ENCODE measurements at regions not wholly inside any gene's neighbourhood (a gene's known extent, or its start where the extent isn't known, plus 50 kb on each side); places are given as distances from the start of the nearest gene placed in this dataset.
"Not testable (repeated sequence)": the region's sequence is repeated elsewhere in the genome, so short reads cannot be mapped to it uniquely, and the experiment has no call there.

DNA sequence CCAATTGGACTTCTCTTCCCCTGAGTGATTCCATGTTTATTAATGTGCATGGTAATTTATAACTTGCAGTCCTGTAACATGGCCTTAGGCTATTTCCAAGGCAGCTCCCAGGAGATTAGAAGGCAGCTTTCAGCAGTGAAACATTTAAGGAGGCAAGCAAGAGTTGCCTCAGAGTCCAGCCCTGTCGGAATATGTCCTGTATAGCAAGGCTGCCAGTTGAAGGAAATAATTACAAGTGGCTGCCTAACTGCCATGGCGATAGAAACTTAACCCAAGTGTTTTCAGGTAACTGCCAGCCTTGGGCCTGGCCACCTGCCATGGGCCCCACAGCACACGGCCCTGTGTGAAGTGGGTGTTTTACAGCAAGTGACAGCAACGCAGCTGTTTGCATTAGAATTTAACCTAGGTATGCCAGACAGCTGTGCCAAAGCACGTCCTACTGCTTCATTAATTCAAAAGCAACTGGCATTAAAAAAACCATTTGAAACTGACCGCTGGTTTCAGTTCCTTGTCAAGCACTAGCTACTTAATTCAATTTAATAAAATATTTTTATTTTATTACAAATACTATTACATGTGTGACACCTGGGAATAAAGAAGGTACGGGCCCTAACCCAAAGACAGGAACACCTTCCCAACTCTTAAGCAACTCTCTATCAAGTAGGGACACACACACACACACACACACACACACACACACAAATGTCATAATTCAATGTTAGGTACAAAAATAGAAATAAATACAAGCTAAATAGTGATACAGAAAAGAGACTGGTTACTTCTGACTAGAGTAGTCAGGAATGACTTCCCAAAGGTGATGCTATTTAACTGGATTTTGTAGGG, 151.8 kb upstream of the HEY2 start:
- no peak for DNase-seq

DNA sequence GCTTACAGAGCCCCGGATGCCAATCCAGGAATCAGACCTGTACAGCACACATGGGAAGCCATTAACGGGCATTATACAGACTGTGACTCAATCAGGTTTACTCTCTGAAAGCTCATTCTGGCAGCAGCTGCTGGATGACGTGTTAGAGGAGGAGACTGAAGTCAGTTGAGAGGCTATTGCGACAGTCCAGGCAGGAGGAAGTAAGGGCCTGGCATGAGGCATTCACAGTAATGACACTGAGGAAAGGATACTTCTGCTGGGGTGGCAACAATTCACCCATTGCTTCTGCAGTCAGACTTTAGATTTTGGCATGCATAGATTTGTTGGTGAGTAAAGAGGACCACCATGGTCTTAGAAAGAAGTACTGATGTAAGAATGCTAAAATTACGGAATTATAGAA, 151.0 kb upstream of the HEY2 start:
- DNase-seq, result peak; percentile 83 to 92 (median 90)

DNA sequence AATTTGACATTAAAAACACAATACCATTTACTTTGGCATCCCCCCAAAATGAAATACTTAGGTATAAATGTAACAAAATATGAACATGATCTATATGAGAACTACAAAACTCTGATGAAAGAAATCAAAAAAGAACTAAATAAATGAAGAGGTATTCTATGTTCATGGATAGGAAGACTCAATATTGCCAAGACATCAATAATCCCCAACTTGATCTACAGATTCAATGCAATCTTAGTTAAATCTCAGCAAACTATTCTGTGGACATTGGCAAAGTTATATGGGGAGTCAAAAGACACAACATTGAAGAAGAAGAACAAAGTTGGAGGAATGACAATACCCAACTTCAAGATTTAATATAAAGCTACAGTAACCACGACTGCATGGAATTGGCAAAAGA, 145.2 kb upstream of the HEY2 start:
- DNase-seq, result no peak

DNA sequence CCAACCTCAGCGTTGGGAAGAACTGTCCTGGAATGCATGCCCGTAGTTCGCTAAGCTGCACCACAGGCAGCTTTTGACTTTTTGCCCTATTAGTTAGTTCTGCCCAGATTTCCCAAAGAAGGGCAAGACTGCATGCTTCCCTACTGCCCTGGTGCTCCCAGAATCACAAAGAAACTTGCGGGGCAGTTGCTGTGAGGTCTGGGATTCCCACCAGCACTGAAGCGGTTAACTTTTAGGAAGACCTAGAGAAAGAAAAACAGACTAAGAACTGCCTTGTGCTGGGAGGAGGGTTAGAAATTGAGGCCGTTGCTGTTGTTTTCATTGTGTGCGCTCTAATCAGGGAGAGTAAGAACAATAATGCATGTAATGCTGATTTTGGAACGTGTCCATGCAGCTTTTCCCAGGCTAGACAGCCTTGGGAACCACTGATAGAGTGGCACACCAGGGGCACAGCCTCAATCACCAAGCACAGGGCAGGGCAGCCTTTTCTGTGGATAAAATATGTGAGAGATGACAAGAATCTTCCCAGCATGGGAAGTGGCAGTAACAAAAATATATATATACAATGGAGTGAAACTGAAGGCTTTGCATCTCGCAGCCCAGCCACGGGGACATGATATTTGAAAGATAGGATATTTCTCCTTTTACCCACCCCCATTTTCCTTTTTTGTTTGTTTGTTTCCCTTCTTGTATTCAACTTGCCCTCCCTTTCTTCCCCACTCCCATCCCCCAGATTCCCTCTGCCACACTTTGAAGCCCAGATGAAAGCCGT, 137.7 kb upstream of the HEY2 start:
- DNase-seq, result no peak

DNA sequence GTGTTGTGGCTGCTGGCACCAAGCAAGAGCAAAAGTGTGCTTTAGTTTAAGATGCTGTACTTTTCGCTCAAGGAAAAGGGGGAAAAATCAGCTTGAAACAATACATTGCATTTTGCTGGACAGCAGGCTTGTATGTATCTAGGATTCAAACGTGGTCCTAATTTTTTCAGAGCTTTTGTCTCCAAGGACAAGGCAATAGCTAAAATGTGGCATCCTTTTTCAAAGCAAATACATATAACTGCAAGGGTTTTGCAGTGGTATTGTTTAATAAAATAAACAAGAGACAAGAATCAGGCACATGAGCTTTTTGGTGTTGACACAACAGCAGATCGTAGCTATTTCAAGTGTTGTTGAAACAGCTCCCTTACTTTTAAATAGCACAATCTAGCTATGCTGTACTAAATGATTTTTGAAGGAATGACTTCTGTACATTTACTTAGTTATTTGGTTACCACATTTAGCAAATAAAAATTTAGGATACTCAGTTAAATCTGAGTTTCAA, 137.0 kb upstream of the HEY2 start:
- DNase-seq, result no peak

DNA sequence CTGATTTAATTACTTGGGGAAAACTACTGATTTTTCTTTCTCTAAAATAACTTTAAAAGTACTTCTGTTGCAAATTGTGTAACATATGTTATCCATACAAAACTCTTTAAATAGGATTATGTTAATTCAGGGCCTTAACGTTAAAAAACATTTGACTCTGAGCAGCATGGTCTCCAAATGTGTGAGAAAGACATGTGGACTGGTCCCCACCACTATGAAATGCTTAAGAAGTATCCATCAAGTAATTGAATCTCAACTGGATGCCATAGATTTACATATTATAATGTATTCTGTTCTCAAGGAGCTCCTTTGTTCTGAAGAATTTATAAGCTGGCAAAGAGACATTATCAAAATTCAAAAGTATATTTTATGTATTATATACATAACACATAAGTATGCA, 130.8 kb upstream of the HEY2 start:
- DNase-seq, result no peak

DNA sequence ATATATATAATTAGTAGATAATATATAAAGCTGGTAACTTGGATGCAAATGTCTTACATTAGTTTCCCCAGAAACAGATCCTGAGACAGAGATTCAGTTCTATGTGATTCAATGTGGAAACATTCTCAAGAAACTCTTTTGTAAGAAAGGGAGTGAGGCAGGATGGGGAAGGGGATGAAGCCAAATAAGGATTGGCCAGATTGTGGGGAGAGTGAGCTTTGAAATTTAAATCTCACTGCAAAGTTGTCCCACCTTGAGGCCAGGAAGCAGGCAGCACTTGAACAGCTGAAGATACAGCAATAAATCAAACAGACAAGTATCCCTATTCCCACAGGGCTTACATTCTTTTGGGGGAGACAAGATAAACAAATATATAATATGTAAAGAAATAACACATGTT, 126.3 kb upstream of the HEY2 start:
- DNase-seq, result no peak

DNA sequence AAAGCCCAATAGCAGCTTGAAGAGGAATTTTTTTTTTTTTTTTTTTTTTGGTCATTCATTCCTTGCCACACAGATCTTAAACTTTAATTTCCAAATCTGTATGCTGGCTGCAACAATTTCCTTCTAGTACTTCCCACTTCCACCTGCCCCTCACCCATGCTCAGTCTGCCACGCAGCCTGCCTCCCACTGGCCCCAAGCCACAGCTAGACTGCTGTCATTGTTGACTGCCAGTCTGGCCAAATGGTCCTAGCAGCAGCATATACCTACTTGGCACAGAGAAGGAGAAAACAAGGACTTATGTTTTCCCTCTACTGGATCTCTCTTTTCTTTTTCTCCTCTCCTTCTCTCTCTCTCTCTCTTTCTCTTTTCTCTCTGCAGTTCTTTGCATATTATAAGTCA, 118.3 kb upstream of the HEY2 start:
- no peak for DNase-seq

DNA sequence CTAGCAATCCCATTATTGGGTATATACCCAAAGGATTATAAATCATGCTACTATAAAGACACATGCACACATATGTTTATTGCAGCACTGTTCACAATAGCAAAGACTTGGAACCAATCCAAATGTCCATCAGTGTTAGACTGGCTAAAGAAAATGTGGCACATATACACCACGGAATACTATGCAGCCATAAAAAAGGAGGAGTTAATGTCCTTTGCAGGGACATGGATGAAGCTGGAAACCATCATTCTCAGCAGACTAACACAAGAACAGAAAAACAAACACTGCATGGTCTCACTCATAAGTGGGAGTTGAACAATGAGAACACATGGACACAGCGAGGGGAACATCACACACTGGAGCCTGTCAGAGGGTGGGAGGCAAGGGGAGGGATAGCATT, 113.4 kb upstream of the HEY2 start:
- DNase-seq, result not testable (repeated sequence)

DNA sequence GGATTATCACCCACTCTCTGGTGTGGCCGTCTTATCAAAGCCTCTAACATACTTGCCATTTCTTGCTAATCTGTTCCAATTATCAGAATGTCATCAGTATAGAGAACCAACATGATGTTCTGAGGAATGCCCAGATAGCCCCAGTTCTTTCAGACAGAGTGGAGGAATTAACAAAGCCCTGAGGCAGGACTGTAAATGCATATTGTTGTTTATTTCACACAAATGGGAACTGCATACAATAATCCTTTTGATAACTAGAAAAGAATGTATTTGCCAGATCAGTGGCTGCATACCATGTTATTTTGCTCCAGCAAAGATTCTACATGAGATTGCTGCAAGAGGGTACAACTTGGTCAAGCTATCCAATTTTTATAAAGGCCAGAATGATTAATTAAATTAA, 112.8 kb upstream of the HEY2 start:
- no peak for DNase-seq

DNA sequence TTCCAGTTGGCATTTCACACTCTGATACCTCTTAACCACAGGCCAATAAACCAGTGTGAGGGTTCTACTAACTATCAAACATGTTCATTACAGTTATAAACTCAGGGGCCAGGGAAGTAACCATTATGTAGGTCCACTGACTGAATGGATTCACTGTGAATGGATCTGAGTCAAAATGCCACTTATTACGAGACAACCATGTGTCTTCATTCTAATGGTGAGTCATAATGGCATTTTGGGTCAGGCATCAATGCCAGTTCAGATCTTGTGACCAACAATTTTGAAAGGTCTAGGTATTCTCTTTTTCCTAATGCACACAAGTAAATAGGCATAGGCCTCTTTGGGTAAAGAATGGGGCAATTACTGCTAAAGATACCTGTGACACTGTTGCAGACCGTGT, 112.2 kb upstream of the HEY2 start:
- DNase-seq, result no peak

DNA sequence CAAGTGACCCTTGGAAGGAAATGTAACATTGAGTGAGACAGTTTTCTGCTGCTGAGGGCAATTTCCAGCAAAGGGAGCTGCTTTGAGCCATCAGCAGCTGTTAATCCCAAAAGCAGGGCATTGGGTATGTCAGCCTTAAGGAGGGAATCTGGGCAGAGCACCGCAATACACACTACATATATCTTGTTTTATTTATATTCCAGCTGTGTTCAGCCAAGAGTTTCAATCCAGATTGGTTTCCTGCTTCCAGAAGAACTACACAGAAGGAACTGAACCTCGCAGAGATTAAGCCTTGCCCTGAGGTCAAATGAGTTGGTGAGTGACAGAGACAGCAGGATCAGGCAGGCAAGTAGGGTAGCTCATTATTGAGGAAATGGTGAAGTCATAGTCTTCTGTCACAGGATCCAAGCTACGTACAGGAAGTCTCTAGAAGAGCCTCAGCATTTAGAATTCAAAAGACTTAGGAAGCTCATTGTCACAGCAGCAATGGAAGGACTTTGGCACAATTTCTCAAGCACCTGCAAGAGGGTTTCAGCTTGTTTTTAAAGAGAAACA, 109.9 kb upstream of the HEY2 start:
- DNase-seq, result no peak

DNA sequence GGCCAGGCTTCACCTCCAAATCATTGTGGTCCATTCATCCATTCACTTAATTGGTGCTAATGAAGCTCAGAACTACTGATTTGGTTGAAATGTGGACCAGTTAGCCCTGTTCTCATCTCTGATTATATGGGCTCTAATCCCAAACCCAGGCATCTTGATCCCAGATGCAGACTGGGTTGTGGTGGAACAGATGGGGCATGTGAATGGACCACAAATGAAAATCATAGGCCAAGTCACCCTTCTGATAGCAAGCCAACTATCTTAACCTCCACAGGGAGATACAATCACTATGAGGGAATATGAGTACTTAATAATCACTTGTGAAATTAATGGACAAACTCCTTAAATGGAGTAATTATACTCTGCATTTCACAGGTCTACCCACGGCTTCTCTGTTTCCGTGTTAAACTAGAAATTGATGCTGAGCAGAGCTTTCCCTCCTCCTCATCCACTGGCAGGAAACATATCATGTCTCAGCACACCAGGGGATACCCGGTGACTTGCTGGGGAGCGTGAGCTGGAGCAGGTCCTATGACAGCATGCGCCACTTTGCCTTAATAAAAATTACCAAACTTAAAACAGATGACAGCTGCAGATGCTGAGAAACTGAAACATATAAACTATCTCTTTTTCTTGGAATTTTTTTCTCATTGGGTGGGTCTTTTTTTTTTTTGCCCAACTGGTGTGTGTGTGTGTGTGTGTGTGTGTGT, 108.8 kb upstream of the HEY2 start:
- DNase-seq, result no peak

DNA sequence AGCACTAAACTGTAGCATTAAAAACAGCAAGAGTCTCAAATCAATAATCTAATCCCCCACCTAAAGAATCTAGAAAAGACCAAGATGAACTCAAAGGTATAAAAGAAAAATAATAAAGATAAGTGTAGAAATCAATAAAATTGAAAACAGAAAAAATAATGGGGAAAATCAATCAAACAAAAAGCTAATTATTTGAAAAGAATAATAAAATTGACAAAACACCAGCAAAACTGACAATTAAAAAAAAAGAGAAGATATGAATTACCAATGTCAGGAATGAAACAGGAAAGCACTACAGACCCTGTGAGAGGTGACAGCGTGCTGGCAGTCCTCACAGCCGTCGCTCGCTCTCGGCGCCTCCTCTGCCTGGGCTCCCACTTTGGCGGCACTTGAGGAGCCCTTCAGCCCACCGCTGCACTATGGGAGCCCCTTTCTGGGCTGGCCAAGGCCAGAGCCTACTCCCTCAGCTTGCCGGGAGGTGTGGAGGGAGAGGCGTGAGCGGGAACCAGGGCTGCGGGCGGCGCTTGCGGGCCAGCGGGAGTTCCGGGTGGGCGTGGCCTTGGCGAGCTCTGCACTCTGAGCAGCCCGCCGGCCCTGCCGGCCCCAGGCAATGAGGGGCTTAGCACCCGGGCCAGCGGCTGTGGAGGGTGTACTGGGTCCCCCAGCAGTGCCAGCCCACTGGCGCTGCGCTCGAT, 105.3 kb upstream of the HEY2 start:
- not testable (repeated sequence) for DNase-seq

DNA sequence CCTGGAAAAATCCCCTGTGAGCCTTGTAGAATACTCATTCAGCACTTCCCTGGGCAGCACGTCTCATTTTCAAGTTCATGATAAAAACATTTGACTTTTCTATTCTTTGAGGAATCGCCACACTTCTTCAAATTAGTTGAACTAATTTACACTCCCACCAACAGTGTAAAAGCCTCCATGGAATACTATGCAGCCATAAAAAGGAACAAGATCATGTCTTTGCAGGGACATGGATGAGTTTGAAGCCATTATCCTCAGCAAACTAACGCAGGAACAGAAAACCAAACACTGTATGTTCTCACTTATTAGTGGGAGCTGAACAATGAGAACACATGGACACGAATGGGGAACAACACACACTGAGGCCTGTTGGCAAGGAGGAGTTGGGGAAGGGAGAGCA, 102.0 kb upstream of the HEY2 start:
- no peak for DNase-seq

DNA sequence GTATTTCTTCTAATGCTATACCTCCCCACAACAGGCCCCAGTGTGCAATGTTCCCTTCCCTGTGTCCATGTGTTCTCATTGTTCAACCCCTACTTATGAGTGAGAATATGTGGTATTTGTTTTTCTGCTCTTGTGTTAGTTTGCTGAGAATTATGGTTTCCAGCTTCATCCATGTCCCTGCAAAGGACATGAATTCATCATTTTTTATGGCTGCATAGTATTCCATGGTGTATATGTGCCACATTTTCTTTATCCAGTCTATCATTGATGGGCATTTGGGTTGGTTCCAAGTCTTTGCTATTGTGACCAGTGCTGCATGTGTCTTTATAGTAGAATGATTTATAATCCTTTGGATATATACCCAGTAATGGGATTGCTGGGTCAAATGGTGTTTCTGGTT, 95.7 kb upstream of the HEY2 start:
- DNase-seq, result not testable (repeated sequence)

DNA sequence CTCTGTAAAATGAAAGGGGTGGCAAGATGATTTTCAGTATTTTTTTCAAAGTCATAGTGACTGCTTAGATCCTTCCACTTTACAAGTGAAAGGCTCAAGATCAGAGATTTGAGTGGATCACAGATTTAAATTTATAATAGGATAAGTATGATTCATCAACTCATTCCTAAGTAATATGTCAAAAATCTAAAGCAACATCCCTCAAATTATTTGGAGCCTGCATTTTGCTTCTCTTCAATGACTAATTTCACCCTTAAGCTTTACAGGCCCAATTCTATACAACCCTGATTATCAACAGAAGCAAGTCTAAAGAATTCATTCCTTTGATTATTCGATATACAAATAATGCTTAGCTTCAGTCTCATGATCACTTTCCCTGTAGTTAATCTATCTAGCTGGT, 93.9 kb upstream of the HEY2 start:
- no peak for DNase-seq

DNA sequence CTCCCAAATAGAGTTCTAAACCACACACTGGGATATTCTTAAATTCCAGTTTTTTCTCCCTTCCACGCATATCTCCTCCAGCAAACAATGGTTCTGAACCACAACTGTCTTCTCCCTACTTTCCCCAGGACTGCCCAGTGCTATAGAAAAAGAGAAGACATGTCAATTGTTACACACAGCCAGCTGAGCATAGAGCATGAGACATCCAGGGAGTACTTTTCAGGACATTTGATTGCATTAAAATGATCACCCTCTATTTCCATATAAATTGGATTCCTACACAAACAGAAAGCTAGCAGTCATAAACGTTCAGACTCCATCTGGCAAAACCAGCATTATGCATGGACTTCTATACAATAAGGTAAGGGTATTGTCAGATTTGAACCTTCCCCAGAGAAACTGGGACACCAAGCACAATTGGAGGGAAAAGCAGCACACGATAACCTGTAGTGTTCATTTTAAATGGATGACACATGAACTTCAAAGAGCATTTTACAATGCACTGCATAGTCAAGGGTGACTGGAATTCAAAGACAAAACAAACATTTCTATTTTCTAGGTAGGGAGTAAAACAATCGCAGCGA, 93.1 kb upstream of the HEY2 start:
- DNase-seq, result no peak

DNA sequence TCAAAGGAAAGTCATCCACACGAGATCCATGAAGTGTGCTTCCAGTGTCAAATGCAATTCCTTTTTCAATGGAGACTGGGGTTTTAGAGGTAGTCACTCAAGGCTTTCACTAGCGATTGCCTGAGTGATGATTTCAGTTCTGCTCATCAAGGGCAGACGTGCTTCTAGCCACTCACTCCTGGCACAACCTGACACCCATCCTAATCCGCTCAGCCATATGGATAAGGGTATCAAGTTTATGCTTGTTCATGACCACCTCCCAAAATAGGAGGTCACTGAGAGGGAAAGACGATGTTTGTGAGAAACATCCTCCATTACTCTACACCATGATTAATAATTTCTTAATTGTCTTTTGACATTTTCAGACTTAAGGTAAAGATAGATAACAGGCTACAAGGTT, 91.3 kb upstream of the HEY2 start:
- no peak for DNase-seq

DNA sequence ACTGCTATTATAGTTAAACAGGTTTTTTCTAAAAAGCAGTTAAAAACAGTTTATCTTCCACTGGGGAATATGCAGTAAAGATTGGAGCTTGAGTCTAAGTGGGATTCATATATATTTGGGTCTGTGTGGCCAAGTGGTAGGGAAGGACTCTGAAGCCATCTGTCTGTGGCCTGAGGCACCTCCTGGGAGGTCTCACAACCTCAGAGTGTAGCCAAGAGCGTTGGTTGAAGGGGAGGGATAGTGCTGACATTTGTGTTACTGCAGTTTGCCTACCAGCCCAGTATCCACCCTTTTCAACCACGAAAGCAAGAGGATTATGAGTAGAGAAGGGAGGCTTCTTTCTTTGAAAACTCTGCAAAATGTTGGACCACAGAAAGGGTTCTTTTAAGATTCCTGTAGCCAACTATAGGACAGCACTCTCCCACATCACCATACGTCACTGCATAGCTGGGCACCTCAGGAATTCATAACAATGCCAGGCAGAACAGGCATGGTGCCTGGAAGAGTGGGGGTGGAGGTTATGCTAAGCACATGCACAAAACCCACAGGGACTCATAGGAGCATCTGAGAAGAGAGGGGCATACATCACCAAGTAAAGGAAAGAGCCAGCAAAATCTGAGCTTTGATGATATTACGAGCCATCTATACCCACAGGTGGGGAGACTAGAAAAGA, 90.5 kb upstream of the HEY2 start:
- no peak for DNase-seq

DNA sequence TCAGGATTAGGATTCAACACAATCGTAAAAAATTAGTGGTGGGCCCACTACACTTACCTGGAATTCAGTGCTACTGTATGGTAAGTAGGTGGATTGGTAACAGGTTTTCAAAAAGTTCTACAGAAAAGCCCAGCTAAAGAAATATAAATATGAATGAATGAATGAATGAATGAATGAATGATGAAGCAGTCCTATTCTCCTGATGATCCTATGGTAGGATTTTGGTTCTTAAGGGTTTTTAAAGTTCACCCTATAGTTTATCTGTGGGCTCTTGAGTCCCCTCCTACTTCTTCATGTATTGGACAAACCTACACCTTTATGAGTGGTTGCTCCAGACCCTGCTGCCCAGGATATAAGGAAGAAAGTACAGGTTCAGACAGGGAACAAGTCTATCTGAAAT, 89.5 kb upstream of the HEY2 start:
- no peak for DNase-seq

DNA sequence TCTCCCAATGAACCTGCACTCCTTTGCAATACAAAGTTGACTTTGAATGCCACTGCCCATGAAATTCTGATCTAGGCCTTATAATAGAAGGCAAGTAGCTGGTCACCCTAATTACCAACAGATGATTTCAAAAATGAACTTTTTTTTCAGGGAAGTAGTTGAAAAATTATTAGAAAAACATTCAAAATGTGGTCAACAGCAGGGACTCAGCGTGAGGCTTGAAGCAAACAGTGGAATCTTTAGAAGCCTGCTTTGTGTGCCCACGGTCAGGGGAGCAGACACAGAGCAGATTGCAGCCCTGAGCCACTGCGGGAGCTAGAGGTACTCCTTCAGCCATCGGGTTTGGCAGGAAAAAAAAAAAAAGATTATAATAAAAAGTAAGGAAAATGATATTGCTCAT, 87.1 kb upstream of the HEY2 start:
- DNase-seq, result no peak
